ENCODE measurements at regions not wholly inside any gene's neighbourhood (a gene's known extent, or its start where the extent isn't known, plus 50 kb on each side); places are given as distances from the start of the nearest gene placed in this dataset.

DNA sequence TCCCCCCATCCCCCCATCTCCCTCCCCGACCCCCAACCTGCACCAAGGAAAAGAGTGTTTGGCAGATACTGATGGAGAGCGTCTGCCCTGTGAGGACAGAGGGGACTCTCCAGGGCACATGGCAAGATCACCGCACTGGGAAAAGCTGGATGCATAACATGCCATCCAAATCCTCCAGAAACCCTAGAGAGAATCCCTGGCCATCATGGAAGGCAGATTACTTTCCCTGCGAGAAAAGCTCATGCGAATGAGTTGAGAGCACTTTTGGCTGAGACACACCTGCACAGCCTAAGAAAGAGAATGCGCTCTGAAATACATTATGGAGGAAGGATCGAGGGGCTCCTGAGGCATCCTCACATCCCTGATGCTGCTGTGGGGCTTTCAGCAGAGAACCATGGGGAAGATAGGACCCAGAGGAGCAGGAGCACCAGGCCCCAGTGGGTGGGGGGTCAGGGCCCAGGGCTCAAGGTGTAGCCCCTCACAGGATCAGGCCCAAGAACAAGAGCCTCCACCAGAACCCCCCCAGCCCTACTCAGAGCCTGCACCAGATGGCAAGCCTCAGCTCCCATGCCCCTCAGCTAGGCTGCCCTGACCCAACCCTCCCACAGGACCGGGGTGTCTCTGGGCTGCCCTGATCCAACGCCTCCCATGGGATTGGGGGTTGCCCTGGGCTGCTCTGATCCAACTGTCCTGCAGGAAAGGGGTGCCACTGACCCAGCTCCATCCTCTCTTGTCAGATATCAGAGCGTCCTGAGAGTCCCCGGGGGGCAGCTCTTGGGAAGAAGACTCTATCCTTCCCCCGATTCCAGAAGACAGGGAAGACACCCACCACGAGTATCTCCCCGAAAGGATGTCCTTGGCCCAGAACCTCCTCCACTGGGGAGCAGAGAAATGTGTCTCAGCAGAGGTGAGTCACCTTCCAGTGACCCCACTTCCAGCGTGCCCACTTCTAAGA is 153.4 kb downstream of the NDUFA10 start:
- no peak for TF ChIP-seq GABPA (IDR thresholded peaks at IDR 0.05; ENCODE audit: low read depth)
- DNase-seq (ENCODE audit: low read depth in 1 of 2, low spot score in 1 of 2) = no peak
- no peaks in the 10 kb centered on the region for H3K27me3 ChIP-seq (ENCODE audit: insufficient read depth, poor library complexity, severe bottlenecking)
- H3K4me3 ChIP-seq (replicated peaks; ENCODE audit: insufficient read depth, low read length) = no peak overlapping the region
- H3K27ac ChIP-seq (replicated peaks) = no peak overlapping the region

DNA sequence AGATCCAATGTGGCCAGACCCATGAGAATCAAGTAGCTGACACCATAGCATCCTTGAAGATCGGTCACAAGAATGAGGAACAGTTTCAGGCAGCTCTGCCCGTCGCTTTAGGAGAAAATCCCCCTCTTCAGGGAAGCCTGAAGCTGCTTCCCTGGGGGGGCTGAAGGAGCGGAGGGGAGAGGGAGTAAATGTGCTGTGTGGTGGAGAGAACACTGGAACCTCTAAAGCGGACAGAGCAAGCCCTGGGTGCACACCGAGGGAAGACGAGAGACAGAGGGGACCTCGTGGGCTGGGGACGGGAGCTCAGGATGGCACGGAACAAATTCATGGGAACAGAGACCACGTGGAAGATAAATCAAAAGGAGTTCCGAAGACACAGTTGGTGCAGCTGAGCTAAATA is 154.3 kb downstream of the NDUFA10 start:
- no peaks in the 10 kb centered on the region for H3K27me3 ChIP-seq (ENCODE audit: insufficient read depth, poor library complexity, severe bottlenecking)
- no peak overlapping the region for H3K4me3 ChIP-seq (replicated peaks; ENCODE audit: insufficient read depth, low read length)
- DNase-seq (ENCODE audit: low read depth in 1 of 2, low spot score in 1 of 2) = no peak
- no peak overlapping the region for H3K27ac ChIP-seq (replicated peaks)
- TF ChIP-seq SPI1 (IDR thresholded peaks at IDR 0.05; ENCODE audit: borderline replicate concordance, low read depth) (no peak), CTCF (IDR thresholded peaks at IDR 0.05; ENCODE audit: insufficient read depth, low read length) (no peak), REST (IDR thresholded peaks at IDR 0.05; ENCODE audit: insufficient replicate concordance, low read depth) (no peak), POLR2AphosphoS5 (IDR thresholded peaks at IDR 0.05; ENCODE audit: low read depth) (no peak), GABPA (IDR thresholded peaks at IDR 0.05; ENCODE audit: low read depth) (no peak)

GRCh38 chr2:239870276-239870675 is 154.9 kb downstream of the NDUFA10 start:
- H3K27ac ChIP-seq (replicated peaks) = no peak overlapping the region

More at GRCh38 chr2:239870276-239870675, 154.9 kb downstream of the NDUFA10 start:
- DNase-seq (ENCODE audit: low read depth in 1 of 2, low spot score in 1 of 2) = no peak
- H3K4me3 ChIP-seq (replicated peaks; ENCODE audit: insufficient read depth, low read length) = no peak overlapping the region
- no peak for TF ChIP-seq REST (IDR thresholded peaks at IDR 0.05; ENCODE audit: insufficient replicate concordance, low read depth)
- TF ChIP-seq SPI1 (IDR thresholded peaks at IDR 0.05; ENCODE audit: borderline replicate concordance, low read depth) = no peak
- TF ChIP-seq GABPA (IDR thresholded peaks at IDR 0.05; ENCODE audit: low read depth) = no peak
- no peak for TF ChIP-seq POLR2AphosphoS5 (IDR thresholded peaks at IDR 0.05; ENCODE audit: low read depth)
- TF ChIP-seq CTCF (IDR thresholded peaks at IDR 0.05; ENCODE audit: insufficient read depth, low read length) = no peak
- H3K27me3 ChIP-seq (ENCODE audit: insufficient read depth, poor library complexity, severe bottlenecking) = no peaks in the 10 kb centered on the region
